ENCODE measurements at regions not wholly inside any gene's neighbourhood (a gene's known extent, or its start where the extent isn't known, plus 50 kb on each side); places are given as distances from the start of the nearest gene placed in this dataset.

GRCh38 chr12:59046763-59047534 lies 126.6 kb upstream of the LRIG3 start:
- H3K27me3 ChIP-seq (ENCODE audit: control insufficient read depth, low read length) = no peaks in the 10 kb centered on the region
- H3K4me1 ChIP-seq (ENCODE audit: control insufficient read depth, low read length) = no peaks in the 10 kb centered on the region
- H4K20me1 ChIP-seq (ENCODE audit: control insufficient read depth, insufficient read depth, low read depth, low read length) = no peaks in the 10 kb centered on the region
- no peaks in the 10 kb centered on the region for H3K36me3 ChIP-seq (ENCODE audit: control insufficient read depth, low read length)
- H3K9me3 ChIP-seq (ENCODE audit: control insufficient read depth, insufficient read depth, low read length) = no peaks in the 10 kb centered on the region
- H3K4me2 ChIP-seq (ENCODE audit: low read length) = no peak overlapping the region
- no peaks in the 10 kb centered on the region for H3K9me2 ChIP-seq (replicated peaks; ENCODE audit: control insufficient read depth, low read length)
- TF ChIP-seq EZH2phosphoT487 (IDR thresholded peaks at IDR 0.05; ENCODE audit: borderline replicate concordance, low read length) (no peak), CTCF (IDR thresholded peaks at IDR 0.05; ENCODE audit: low read depth, low read length, poor library complexity, severe bottlenecking) (no peak)
- H3K4me3 ChIP-seq (ENCODE audit: low read length) = no peak overlapping the region
- no peaks in the 10 kb centered on the region for H3K79me2 ChIP-seq (ENCODE audit: control insufficient read depth, low read length)
- H3K27ac ChIP-seq (ENCODE audit: low read depth, low read length) = no peak overlapping the region
- no peaks in the 10 kb centered on the region for H3F3A ChIP-seq (ENCODE audit: control insufficient read depth, insufficient read depth)

DNA sequence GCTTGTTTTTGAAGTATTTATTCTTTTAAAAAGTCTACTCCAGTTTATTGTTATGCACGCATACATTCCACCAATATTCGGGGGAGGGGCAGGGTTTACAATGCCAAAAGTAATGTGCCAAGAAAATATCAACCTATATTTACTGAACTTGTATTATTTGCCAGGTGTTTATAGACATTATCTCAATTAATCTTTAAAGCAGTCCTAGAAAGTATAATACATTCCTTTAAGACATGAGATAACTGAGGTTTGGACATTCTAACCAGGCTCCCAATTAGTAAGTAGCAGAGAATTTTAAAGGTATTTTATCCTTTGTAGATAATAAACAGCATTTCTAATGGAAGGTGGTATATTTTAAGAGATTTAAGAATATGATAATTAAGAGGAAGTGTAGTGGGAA lies 124.5 kb upstream of the LRIG3 start:
- Histone ChIP-seq H4K20me1 (ENCODE audit: control insufficient read depth, insufficient read depth, low read depth, low read length) (no peaks in the 10 kb centered on the region), H3K4me2 (ENCODE audit: low read length) (no peak overlapping the region), H3F3A (ENCODE audit: control insufficient read depth, insufficient read depth) (no peaks in the 10 kb centered on the region), H3K36me3 (ENCODE audit: control insufficient read depth, low read length) (no peaks in the 10 kb centered on the region), H3K27me3 (ENCODE audit: control insufficient read depth, low read length) (no peaks in the 10 kb centered on the region), H3K9me2 (replicated peaks; ENCODE audit: control insufficient read depth, low read length) (no peaks in the 10 kb centered on the region), H3K79me2 (ENCODE audit: control insufficient read depth, low read length) (no peaks in the 10 kb centered on the region), H3K4me1 (ENCODE audit: control insufficient read depth, low read length) (no peaks in the 10 kb centered on the region), H3K9me3 (ENCODE audit: control insufficient read depth, insufficient read depth, low read length) (no peaks in the 10 kb centered on the region), H3K4me3 (ENCODE audit: low read length) (no peak overlapping the region), H3K27ac (ENCODE audit: low read depth, low read length) (no peak overlapping the region)
- TF ChIP-seq CTCF (IDR thresholded peaks at IDR 0.05; ENCODE audit: low read depth, low read length, poor library complexity, severe bottlenecking) (no peak), EZH2phosphoT487 (IDR thresholded peaks at IDR 0.05; ENCODE audit: borderline replicate concordance, low read length) (no peak)

DNA sequence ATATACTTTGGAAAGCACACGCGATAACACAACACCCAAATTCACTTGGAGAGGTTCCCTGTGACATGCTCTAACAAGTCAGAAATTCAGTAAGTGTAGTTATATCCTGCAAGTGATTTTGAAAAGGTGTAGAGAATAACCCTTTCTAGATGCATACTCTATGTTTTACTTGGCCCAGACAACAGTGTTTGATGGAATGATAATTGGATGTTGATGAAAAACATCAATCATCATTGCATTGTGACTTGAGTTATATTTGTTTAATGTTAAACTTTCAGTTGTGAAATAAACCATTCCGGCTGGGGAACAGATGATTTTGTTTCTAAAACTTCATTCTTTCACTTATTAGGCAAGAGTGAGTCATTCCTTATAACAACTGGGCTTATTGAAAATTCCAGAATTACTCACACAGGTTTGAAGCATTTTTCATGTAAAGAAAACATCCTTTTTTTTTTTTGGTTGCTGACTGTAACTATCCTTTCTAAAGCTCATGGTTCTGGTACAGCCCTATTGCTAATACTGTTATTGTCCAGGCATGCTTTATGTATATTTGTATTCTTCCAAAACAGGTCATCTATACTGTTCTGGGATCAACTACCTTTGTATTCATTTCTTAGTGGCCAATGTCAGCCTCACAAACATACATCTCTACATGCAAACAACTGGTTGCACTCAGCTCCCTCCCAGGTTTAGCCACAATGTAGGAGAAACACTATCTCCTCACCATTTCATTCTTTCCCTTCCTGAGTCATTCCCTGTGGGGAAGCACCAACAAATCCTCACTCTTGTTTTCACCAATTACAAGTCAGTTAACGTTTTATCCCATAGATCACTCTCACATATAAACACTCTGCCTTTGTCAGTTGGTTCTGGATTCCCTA lies 121.2 kb upstream of the LRIG3 start:
- Histone ChIP-seq H3K79me2 (ENCODE audit: control insufficient read depth, low read length) (no peaks in the 10 kb centered on the region), H3F3A (ENCODE audit: control insufficient read depth, insufficient read depth) (no peaks in the 10 kb centered on the region), H3K9me2 (replicated peaks; ENCODE audit: control insufficient read depth, low read length) (no peaks in the 10 kb centered on the region), H3K27ac (ENCODE audit: low read depth, low read length) (no peak overlapping the region), H3K27me3 (ENCODE audit: control insufficient read depth, low read length) (no peaks in the 10 kb centered on the region), H4K20me1 (ENCODE audit: control insufficient read depth, insufficient read depth, low read depth, low read length) (no peaks in the 10 kb centered on the region), H3K4me1 (ENCODE audit: control insufficient read depth, low read length) (no peaks in the 10 kb centered on the region), H3K4me2 (ENCODE audit: low read length) (no peak overlapping the region), H3K4me3 (ENCODE audit: low read length) (no peak overlapping the region), H3K9me3 (ENCODE audit: control insufficient read depth, insufficient read depth, low read length) (no peaks in the 10 kb centered on the region), H3K36me3 (ENCODE audit: control insufficient read depth, low read length) (no peaks in the 10 kb centered on the region)
- TF ChIP-seq CTCF (IDR thresholded peaks at IDR 0.05; ENCODE audit: low read depth, low read length, poor library complexity, severe bottlenecking) (no peak), EZH2phosphoT487 (IDR thresholded peaks at IDR 0.05; ENCODE audit: borderline replicate concordance, low read length) (no peak)
